ENCODE measurements at regions not wholly inside any gene's neighbourhood (a gene's known extent, or its start where the extent isn't known, plus 50 kb on each side); places are given as distances from the start of the nearest gene placed in this dataset.

GRCh38 chr5:5751498-5751897 lies 329.0 kb downstream of the ICE1 start:
- no peaks in the 10 kb centered on the region for H3K4me1 ChIP-seq (ENCODE audit: control insufficient read depth, insufficient read depth, low read length)
- ChIA-PET POLR2A (no interaction called here), CTCF (no interaction called here)
- H3K9me3 ChIP-seq (ENCODE audit: control insufficient read depth, insufficient read depth, low read depth, low read length), result no peaks in the 10 kb centered on the region
- no peak overlapping the region for H3K4me3 ChIP-seq (ENCODE audit: low read depth, low read length)
- no peaks in the 10 kb centered on the region for H3K36me3 ChIP-seq (ENCODE audit: control insufficient read depth in 2 of 2, insufficient read depth in 1 of 2, low read length in 2 of 2)
- no peak overlapping the region for H3K27ac ChIP-seq (ENCODE audit: extremely low read depth, low read depth, low read length)
- TF ChIP-seq ZNF529 (tag by site-specific recombination; IDR thresholded peaks at IDR 0.05; ENCODE audit: insufficient replicate concordance) (no peak), ZNF354C (tag by site-specific recombination; IDR thresholded peaks at IDR 0.05; ENCODE audit: borderline replicate concordance, low read depth) (no peak), REPIN1 (tag by site-specific recombination; IDR thresholded peaks at IDR 0.05; ENCODE audit: low read depth) (no peak), ZNF514 (tag by site-specific recombination; IDR thresholded peaks at IDR 0.05) (no peak), EGR2 (tag by site-specific recombination; IDR thresholded peaks at IDR 0.05; ENCODE audit: low read depth) (no peak), ZNF555 (tag by site-specific recombination; conservative IDR thresholded peaks at IDR 0.05) (no peak), SCRT1 (tag by site-specific recombination; IDR thresholded peaks at IDR 0.05; ENCODE audit: borderline replicate concordance) (no peak), ZNF311 (tag by site-specific recombination; IDR thresholded peaks at IDR 0.05; ENCODE audit: borderline replicate concordance) (no peak), ZNF157 (tag by site-specific recombination; IDR thresholded peaks at IDR 0.05) (no peak), ZNF426 (tag by site-specific recombination; IDR thresholded peaks at IDR 0.05) (no peak), ZNF488 (tag by site-specific recombination; IDR thresholded peaks at IDR 0.05) (no peak), KLF7 (tag by site-specific recombination; IDR thresholded peaks at IDR 0.05; ENCODE audit: borderline replicate concordance) (no peak), ZNF148 (tag by site-specific recombination; IDR thresholded peaks at IDR 0.05; ENCODE audit: borderline replicate concordance) (no peak), ZNF362 (tag by site-specific recombination; IDR thresholded peaks at IDR 0.05) (no peak), GFI1B (tag by site-specific recombination; IDR thresholded peaks at IDR 0.05) (no peak), ZNF549 (tag by site-specific recombination; IDR thresholded peaks at IDR 0.05) (no peak)
- TF ChIP-seq, protein P1, sequence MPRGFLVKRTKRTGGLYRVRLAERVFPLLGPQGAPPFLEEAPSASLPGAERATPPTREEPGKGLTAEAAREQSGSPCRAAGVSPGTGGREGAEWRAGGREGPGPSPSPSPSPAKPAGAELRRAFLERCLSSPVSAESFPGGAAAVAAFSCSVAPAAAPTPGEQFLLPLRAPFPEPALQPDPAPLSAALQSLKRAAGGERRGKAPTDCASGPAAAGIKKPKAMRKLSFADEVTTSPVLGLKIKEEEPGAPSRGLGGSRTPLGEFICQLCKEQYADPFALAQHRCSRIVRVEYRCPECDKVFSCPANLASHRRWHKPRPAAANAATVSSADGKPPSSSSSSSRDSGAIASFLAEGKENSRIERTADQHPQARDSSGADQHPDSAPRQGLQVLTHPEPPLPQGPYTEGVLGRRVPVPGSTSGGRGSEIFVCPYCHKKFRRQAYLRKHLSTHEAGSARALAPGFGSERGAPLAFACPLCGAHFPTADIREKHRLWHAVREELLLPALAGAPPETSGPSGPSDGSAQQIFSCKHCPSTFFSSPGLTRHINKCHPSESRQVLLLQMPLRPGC (tag by site-specific recombination; IDR thresholded peaks at IDR 0.05), result no peak
- TF ChIP-seq, protein P2, sequence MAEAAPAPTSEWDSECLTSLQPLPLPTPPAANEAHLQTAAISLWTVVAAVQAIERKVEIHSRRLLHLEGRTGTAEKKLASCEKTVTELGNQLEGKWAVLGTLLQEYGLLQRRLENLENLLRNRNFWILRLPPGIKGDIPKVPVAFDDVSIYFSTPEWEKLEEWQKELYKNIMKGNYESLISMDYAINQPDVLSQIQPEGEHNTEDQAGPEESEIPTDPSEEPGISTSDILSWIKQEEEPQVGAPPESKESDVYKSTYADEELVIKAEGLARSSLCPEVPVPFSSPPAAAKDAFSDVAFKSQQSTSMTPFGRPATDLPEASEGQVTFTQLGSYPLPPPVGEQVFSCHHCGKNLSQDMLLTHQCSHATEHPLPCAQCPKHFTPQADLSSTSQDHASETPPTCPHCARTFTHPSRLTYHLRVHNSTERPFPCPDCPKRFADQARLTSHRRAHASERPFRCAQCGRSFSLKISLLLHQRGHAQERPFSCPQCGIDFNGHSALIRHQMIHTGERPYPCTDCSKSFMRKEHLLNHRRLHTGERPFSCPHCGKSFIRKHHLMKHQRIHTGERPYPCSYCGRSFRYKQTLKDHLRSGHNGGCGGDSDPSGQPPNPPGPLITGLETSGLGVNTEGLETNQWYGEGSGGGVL (tag by site-specific recombination; IDR thresholded peaks at IDR 0.05), result no peak
